ENCODE measurements at regions not wholly inside any gene's neighbourhood (a gene's known extent, or its start where the extent isn't known, plus 50 kb on each side); places are given as distances from the start of the nearest gene placed in this dataset.

GRCh38 chr2:120812866-120813265 lies 77.2 kb downstream of the GLI2 start:
- TF ChIP-seq, protein P1, sequence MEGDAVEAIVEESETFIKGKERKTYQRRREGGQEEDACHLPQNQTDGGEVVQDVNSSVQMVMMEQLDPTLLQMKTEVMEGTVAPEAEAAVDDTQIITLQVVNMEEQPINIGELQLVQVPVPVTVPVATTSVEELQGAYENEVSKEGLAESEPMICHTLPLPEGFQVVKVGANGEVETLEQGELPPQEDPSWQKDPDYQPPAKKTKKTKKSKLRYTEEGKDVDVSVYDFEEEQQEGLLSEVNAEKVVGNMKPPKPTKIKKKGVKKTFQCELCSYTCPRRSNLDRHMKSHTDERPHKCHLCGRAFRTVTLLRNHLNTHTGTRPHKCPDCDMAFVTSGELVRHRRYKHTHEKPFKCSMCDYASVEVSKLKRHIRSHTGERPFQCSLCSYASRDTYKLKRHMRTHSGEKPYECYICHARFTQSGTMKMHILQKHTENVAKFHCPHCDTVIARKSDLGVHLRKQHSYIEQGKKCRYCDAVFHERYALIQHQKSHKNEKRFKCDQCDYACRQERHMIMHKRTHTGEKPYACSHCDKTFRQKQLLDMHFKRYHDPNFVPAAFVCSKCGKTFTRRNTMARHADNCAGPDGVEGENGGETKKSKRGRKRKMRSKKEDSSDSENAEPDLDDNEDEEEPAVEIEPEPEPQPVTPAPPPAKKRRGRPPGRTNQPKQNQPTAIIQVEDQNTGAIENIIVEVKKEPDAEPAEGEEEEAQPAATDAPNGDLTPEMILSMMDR (IDR thresholded peaks at IDR 0.05): no peak
- no peak for TF ChIP-seq POLR2A (IDR thresholded peaks at IDR 0.05)
